ENCODE measurements at regions not wholly inside any gene's neighbourhood (a gene's known extent, or its start where the extent isn't known, plus 50 kb on each side); places are given as distances from the start of the nearest gene placed in this dataset.

GRCh38 chr11:41775296-41775695 is 315.8 kb upstream of the LRRC4C start:
- no peak for TF ChIP-seq POLR2AphosphoS5 (IDR thresholded peaks at IDR 0.05; ENCODE audit: low read depth, low read length)
- TF ChIP-seq POLR2A (IDR thresholded peaks at IDR 0.05; ENCODE audit: low read depth, low read length): no peak
- TF ChIP-seq TAF1 (IDR thresholded peaks at IDR 0.05; ENCODE audit: low read depth, low read length): no peak
- TF ChIP-seq POU2F2 (IDR thresholded peaks at IDR 0.05; ENCODE audit: low read depth, low read length): no peak

All from GM12891 (cell line).